ENCODE measurements at regions not wholly inside any gene's neighbourhood (a gene's known extent, or its start where the extent isn't known, plus 50 kb on each side); places are given as distances from the start of the nearest gene placed in this dataset.

DNA sequence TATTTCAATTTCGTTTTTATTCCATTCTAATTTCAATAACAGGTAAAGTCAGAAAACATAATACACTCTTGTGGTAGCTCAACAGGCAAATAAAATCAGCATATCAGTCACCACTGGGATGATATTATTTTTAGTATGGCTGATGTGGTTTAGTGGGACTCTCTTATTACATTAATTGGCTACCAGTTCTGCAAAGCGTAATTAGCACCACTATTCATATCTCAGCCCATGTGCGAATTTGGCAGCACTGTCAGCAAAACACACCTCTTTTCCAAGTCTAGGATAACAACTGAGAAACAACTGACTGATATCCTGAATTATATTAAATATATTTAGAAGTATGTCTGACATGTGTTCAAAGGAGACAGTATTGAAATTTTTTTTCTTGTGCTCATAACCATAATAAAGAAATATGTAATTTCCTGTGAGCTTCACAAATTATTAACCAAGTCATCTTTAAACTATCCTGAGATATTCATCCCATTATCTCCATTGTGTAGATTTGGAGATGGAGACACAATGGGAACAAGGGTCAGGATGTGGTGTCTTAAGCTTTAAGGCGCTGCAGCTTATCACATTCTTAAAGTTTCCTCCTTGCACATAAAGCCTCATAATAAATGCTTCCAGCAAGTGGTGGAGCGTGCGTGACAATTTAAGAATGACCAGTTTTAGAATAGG is 212.4 kb downstream of the TLE1 start:
- Mint-ChIP-seq H3K9me3 (peaks cover 0 to 8% (median 2%) of the 10 kb centered on the region in 9 donors), H3K4me1 (no peaks in the 10 kb centered on the region), H3K36me3 (no peaks in the 10 kb centered on the region), H3K4me3 (no peak overlapping the region), H3K27ac (no peak overlapping the region), H3K27me3 (peaks cover 0 to 1% (median 0%) of the 10 kb centered on the region in 5 donors)
- no peak for ATAC-seq
- POLR2A ChIA-PET = no interaction called here
- no peak for DNase-seq

- DNase-seq (no peak), ATAC-seq (no peak)
- H3K9me3 Mint-ChIP-seq = no peaks in the 10 kb centered on the region
- no peaks in the 10 kb centered on the region for H3K36me3 Mint-ChIP-seq
- POLR2A ChIA-PET = no interaction called here
- no peaks in the 10 kb centered on the region for H3K4me1 Mint-ChIP-seq
- no peak overlapping the region for H3K4me3 Mint-ChIP-seq
- H3K27ac Mint-ChIP-seq = no peak overlapping the region
- peaks cover 0 to under 1% (median 0%) of the 10 kb centered on the region in 5 donors for H3K27me3 Mint-ChIP-seq
Measured at GRCh38 chr9:81474792-81475191, 214.6 kb downstream of the TLE1 start.

GRCh38 chr9:81474125-81474524 is 215.2 kb downstream of the TLE1 start:
- POLR2A ChIA-PET = no interaction called here

DNA sequence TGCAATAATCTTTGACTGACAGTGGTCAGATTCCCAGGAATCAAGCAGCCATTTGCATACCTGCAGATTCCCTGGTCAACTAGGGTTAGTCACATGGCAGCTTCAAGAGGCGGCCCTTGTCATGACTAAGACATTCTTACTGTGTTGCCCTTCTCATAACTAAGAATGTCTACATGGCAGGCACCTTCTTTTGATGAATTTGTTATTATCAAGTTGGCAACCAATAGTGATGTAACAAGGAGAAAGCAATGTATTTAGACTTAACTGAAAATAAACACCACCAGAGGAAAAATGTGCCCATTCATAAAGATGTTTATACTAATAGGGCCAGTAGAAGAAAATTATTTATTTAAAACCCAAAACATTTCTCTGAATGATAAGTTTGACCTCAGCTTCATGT is 215.6 kb downstream of the TLE1 start:
- peaks cover 0 to 12% (median 3%) of the 10 kb centered on the region in 5 donors for H3K27me3 Mint-ChIP-seq
- no peaks in the 10 kb centered on the region for H3K4me1 Mint-ChIP-seq
- no peaks in the 10 kb centered on the region for H3K36me3 Mint-ChIP-seq

More at GRCh38 chr9:81474125-81474524, 215.2 kb downstream of the TLE1 start:
- DNase-seq = no peak
- Mint-ChIP-seq H3K4me1 (no peaks in the 10 kb centered on the region), H3K36me3 (no peaks in the 10 kb centered on the region), H3K27ac (no peak overlapping the region), H3K9me3 (peaks cover 0 to 4% (median 0%) of the 10 kb centered on the region in 9 donors), H3K4me3 (no peak overlapping the region), H3K27me3 (peaks cover 0 to 7% (median 3%) of the 10 kb centered on the region in 5 donors)
- no peak for ATAC-seq

GRCh38 chr9:81473206-81473605 is 216.1 kb downstream of the TLE1 start:
- H3K27ac Mint-ChIP-seq = no peak overlapping the region
- no peaks in the 10 kb centered on the region for H3K4me1 Mint-ChIP-seq
- no peak for DNase-seq
- no peak for ATAC-seq
- H3K4me3 Mint-ChIP-seq = no peak overlapping the region
- peaks cover 0 to 13% (median 3%) of the 10 kb centered on the region in 5 donors for H3K27me3 Mint-ChIP-seq
- H3K9me3 Mint-ChIP-seq = peaks cover 0 to 4% (median 0%) of the 10 kb centered on the region in 9 donors
- POLR2A ChIA-PET = no interaction called here
- H3K36me3 Mint-ChIP-seq = no peaks in the 10 kb centered on the region

More for the DNA sequence above, 215.6 kb downstream of the TLE1 start:
- no peak for ATAC-seq
- no peak for DNase-seq
- POLR2A ChIA-PET = no interaction called here
- peaks cover 0 to 4% (median 0%) of the 10 kb centered on the region in 9 donors for H3K9me3 Mint-ChIP-seq
- H3K4me3 Mint-ChIP-seq = no peak overlapping the region
- H3K27ac Mint-ChIP-seq = no peak overlapping the region

DNA sequence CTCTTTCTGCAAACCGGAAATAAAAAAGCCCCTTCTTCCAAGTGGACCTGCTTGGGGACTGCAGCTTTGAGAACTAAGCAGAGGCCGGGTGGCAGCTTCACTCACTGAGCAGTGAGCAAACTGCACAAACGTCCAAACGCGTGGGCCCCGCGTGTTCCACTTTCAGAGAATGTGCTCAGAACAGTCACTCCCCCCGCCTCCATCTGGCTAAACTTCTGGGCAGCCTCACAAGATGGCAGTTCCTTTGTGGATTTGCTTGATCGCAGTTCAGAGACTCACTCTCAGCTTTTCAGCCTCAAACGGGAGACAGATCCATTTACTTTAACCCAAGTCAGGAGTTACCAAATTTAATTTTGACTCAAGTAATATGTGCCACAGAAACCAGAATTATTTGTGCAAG is 216.6 kb downstream of the TLE1 start:
- POLR2A ChIA-PET = no interaction called here
- Mint-ChIP-seq H3K36me3 (no peaks in the 10 kb centered on the region), H3K9me3 (peaks cover 0 to 4% (median 0%) of the 10 kb centered on the region in 9 donors), H3K27me3 (peaks cover 0 to 13% (median 3%) of the 10 kb centered on the region in 5 donors), H3K4me1 (no peaks in the 10 kb centered on the region), H3K4me3 (no peak overlapping the region), H3K27ac (no peak overlapping the region)
- DNase-seq = no peak
- no peak for ATAC-seq

DNA sequence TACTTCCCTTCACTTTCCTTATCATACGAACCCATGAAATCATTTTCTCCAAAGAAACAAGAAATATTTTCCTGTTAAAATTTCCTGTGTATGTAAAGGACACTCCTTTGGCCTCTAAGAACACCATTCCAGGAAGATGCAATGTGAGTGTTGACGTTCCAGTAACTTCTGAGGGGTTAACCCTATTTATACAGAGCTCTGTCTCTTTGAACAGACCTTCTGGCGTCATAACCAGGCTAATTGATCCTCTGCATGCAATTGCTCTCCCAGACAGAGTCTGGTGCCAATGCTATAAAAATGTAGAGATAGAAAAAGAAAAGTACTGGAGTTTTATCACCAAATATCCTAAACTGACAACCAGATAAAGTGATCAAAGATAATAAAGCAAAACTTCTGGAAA is 218.5 kb downstream of the TLE1 start:
- POLR2A ChIA-PET = no interaction called here
- Mint-ChIP-seq H3K27me3 (peaks cover 1 to 13% (median 3%) of the 10 kb centered on the region in 5 donors), H3K4me1 (no peaks in the 10 kb centered on the region), H3K4me3 (no peak overlapping the region), H3K27ac (no peak overlapping the region), H3K9me3 (peaks cover 0 to 4% (median 0%) of the 10 kb centered on the region in 9 donors), H3K36me3 (no peaks in the 10 kb centered on the region)
- DNase-seq (no peak), ATAC-seq (no peak)

GRCh38 chr9:81468084-81468595 is 221.2 kb downstream of the TLE1 start:
- no peaks in the 10 kb centered on the region for H3K4me1 Mint-ChIP-seq
- POLR2A ChIA-PET = no interaction called here
- no peak for ATAC-seq
- H3K27me3 Mint-ChIP-seq = peaks cover 2 to 13% (median 4%) of the 10 kb centered on the region in 5 donors
- H3K9me3 Mint-ChIP-seq = peaks cover 0 to 4% (median 0%) of the 10 kb centered on the region in 9 donors
- no peaks in the 10 kb centered on the region for H3K36me3 Mint-ChIP-seq
- H3K27ac Mint-ChIP-seq = no peak overlapping the region
- no peak for DNase-seq
- H3K4me3 Mint-ChIP-seq = no peak overlapping the region

GRCh38 chr9:81466981-81467380 is 222.4 kb downstream of the TLE1 start:
- POLR2A ChIA-PET = no interaction called here
- H3K4me1 Mint-ChIP-seq = no peaks in the 10 kb centered on the region
- no peak for ATAC-seq
- no peak overlapping the region for H3K27ac Mint-ChIP-seq
- no peak overlapping the region for H3K4me3 Mint-ChIP-seq
- no peak for DNase-seq
- peaks cover 0 to 4% (median 0%) of the 10 kb centered on the region in 9 donors for H3K9me3 Mint-ChIP-seq
- peaks cover 2 to 13% (median 4%) of the 10 kb centered on the region in 5 donors for H3K27me3 Mint-ChIP-seq
- H3K36me3 Mint-ChIP-seq = no peaks in the 10 kb centered on the region

DNA sequence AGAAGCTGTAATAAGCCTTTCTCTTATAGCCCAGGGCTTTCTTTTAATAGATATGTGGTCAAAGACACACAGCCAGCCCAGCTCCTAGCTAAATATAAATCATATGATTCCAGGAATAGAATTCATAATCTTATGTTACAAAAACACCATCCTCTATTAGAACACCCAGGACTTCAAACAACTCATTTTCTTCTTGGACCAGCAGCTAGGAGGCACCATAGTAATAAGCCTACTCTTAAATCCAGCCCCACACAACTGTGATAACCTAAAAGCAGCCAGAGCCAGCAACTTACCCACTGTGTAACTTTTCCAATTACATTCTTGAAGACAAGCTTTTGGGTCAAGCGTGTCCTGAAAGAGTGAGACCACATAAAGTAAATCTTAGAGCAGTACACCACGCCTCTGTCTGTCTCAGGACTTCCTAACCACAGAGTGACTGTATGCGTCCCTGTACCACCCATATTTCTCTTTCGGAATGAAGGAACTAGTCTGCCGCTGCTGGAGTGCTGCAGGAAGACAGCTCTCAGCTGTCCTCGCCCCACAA is 223.8 kb downstream of the TLE1 start:
- Mint-ChIP-seq H3K27ac (no peak overlapping the region), H3K27me3 (peaks cover 2 to 14% (median 4%) of the 10 kb centered on the region in 5 donors), H3K9me3 (peaks cover 0 to 4% (median 0%) of the 10 kb centered on the region in 9 donors), H3K36me3 (no peaks in the 10 kb centered on the region), H3K4me3 (no peak overlapping the region), H3K4me1 (no peaks in the 10 kb centered on the region)
- no peak for ATAC-seq
- no peak for DNase-seq
- POLR2A ChIA-PET = no interaction called here

DNA sequence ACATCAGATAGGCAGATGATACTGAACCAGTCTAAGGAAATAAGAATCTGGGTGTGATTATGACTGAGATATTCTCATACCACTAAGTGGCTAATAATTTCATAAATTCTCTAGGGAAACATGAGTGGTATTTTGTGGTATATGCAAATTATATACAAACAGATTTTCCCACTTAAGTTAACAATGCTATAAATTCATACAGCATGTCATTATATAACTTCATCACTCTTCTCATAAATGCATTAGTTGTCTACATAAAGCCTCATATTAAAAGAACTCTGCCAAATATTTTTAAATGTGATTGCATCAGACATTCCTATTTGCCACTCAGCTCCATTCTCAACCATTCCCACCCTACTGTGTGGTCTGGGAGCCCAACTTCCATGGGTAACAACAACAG is 226.5 kb downstream of the TLE1 start:
- DNase-seq = no peak
- Mint-ChIP-seq H3K27ac (no peak overlapping the region), H3K4me3 (no peak overlapping the region), H3K4me1 (no peaks in the 10 kb centered on the region), H3K9me3 (no peaks in the 10 kb centered on the region), H3K36me3 (no peaks in the 10 kb centered on the region), H3K27me3 (peaks cover 2 to 16% (median 4%) of the 10 kb centered on the region in 5 donors)
- POLR2A ChIA-PET = no interaction called here
- no peak for ATAC-seq

DNA sequence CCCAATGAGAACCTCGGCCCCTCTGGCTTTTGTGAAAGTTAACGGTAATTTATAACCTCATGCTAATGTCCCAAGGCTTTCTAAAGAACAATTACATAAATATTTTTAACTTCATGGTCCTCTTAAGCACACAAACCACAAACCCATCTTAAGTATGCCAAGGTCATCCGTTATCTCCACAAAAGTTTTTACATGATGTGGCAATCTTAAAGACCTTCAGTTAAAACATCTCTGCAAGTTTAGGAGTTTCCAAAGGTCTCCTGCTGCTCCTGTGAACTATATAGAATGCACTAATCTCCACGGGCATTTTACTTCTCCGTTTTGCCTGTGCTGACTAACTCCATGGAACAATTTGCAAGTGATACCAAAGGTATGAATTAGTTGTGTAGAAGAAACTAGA is 228.2 kb downstream of the TLE1 start:
- Mint-ChIP-seq H3K9me3 (no peaks in the 10 kb centered on the region), H3K27ac (no peak overlapping the region), H3K4me3 (no peak overlapping the region), H3K4me1 (no peaks in the 10 kb centered on the region), H3K36me3 (no peaks in the 10 kb centered on the region), H3K27me3 (peaks cover 0 to 16% (median 3%) of the 10 kb centered on the region in 5 donors)
- DNase-seq = no peak
- ATAC-seq = no peak
- POLR2A ChIA-PET = no interaction called here

GRCh38 chr9:81460693-81461092 is 228.7 kb downstream of the TLE1 start:
- ATAC-seq = no peak
- POLR2A ChIA-PET = no interaction called here
- Mint-ChIP-seq H3K27ac (no peak overlapping the region), H3K36me3 (no peaks in the 10 kb centered on the region), H3K4me1 (no peaks in the 10 kb centered on the region), H3K27me3 (peaks cover 0 to 16% (median 3%) of the 10 kb centered on the region in 5 donors), H3K9me3 (no peaks in the 10 kb centered on the region), H3K4me3 (no peak overlapping the region)
- no peak for DNase-seq

All from naive thymus-derived CD8-positive, alpha-beta T cell (primary cell).